IMR-90 (cell line): ENCODE measurements at regions not wholly inside any gene's neighbourhood (a gene's known extent, or its start where the extent isn't known, plus 50 kb on each side); places are given as distances from the start of the nearest gene placed in this dataset.

Source experiments
- ATAC-seq: fragments of 200-7000 bp; cut with Tn5 transposase; 2 replicates; pipeline ENCODE4 v1.9.1; 2020; ENCODE audit warnings: low read depth, mild to moderate bottlenecking, moderate library complexity
- BruUV-seq: library from RNA; stranded (reverse); fragments of 400-500 nt; replicated peaks from 2 replicates; lab custom pipeline; 2021; lab: Mats Ljungman, UMichigan
- CTCF ChIA-PET: fragments of 300-600 bp; formaldehyde crosslinking; extraction: SDS; loops from one replicate; lab custom pipeline; 2021; ENCODE audit warnings: antibody characterized with exemption; lab: Yijun Ruan, JAX
- POLR2A ChIA-PET: fragments of 300-600 bp; sonication (Branson Sonifier 250); formaldehyde crosslinking; loops from one replicate; lab custom pipeline; 2022; ENCODE audit warnings: antibody characterized with exemption; ENCODE audit not compliant: unreplicated experiment; lab: Charles Lee
- DNase-seq: peaks from one replicate; pipeline ENCODE4 v3.0.0; 2013
- H2AFZ ChIP-seq: replicated peaks from 2 replicates; pipeline ENCODE3; 2013; ENCODE audit warnings: low read length, mild to moderate bottlenecking; ENCODE audit not compliant: poor library complexity
- H2AK5ac ChIP-seq: 2 replicates; pipeline ENCODE4 v1.6.1; 2013; ENCODE audit warnings: low read depth, low read length, inconsistent platforms
- H2AK9ac ChIP-seq: replicated peaks from 2 replicates; pipeline ENCODE3; 2013; ENCODE audit warnings: mild to moderate bottlenecking, low read depth, low read length, moderate library complexity; ENCODE audit not compliant: poor library complexity
- H2BK120ac ChIP-seq: 2 replicates; pipeline ENCODE4 v1.6.1; 2013; ENCODE audit warnings: low read depth, low read length, inconsistent platforms
- H2BK15ac ChIP-seq: 3 replicates; pipeline ENCODE4 v1.6.1; 2013; ENCODE audit warnings: low read depth, low read length, inconsistent platforms
- H2BK20ac ChIP-seq: 2 replicates; pipeline ENCODE4 v1.6.1; 2013; ENCODE audit warnings: low read depth, mild to moderate bottlenecking, inconsistent platforms, low read length, moderate library complexity
- H2BK5ac ChIP-seq: 2 replicates; pipeline ENCODE4 v1.6.1; 2013; ENCODE audit warnings: mild to moderate bottlenecking, low read depth, low read length, inconsistent platforms; ENCODE audit not compliant: poor library complexity, severe bottlenecking
- H3K14ac ChIP-seq: replicated peaks from 2 replicates; pipeline ENCODE4 v1.6.1; 2013; ENCODE audit warnings: low read depth, low read length, inconsistent platforms
- H3K18ac ChIP-seq: 2 replicates; pipeline ENCODE4 v1.6.1; 2013; ENCODE audit warnings: low read depth, low read length, control low read depth
- H3K23ac ChIP-seq: 2 replicates; pipeline ENCODE4 v1.6.1; 2013; ENCODE audit warnings: low read depth, low read length, inconsistent platforms
- H3K27ac ChIP-seq: 2 replicates; pipeline ENCODE4 v1.5.1; 2013; ENCODE audit warnings: mild to moderate bottlenecking, control low read depth, low read length; ENCODE audit not compliant: insufficient read depth
- H3K27me3 ChIP-seq: 2 replicates; pipeline ENCODE4 v1.6.1; 2013; ENCODE audit warnings: low read length; ENCODE audit not compliant: control insufficient read depth, insufficient read depth
- H3K36me3 ChIP-seq: 2 replicates; pipeline ENCODE4 v1.6.1; 2013; ENCODE audit warnings: low read length, mixed read lengths; ENCODE audit not compliant: control insufficient read depth, insufficient read depth
- H3K4ac ChIP-seq: 2 replicates; pipeline ENCODE4 v1.6.1; 2013; ENCODE audit warnings: low read depth, low read length, inconsistent platforms
- H3K4me1 ChIP-seq: 2 replicates; pipeline ENCODE4 v1.6.1; 2013; ENCODE audit warnings: low read length, mixed read lengths; ENCODE audit not compliant: control insufficient read depth, insufficient read depth
- H3K4me2 ChIP-seq: 2 replicates; pipeline ENCODE4 v1.6.1; 2013; ENCODE audit warnings: low read depth, mild to moderate bottlenecking, control low read depth, low read length, moderate library complexity
- H3K4me3 ChIP-seq: 2 replicates; pipeline ENCODE4 v1.5.1; 2013; ENCODE audit warnings: low read depth, mild to moderate bottlenecking, control low read depth, low read length, moderate library complexity; ENCODE audit not compliant: insufficient read depth
- H3K56ac ChIP-seq: 2 replicates; pipeline ENCODE4 v1.6.1; 2013; ENCODE audit warnings: low read length, inconsistent platforms; ENCODE audit not compliant: insufficient read depth; ENCODE audit errors: extremely low read depth
- H3K79me1 ChIP-seq, 2 experiments: 2 replicates each; pipeline ENCODE4 v1.6.1; 2013; ENCODE audit warnings: low read length in 2 of 2, inconsistent platforms in 1 of 2, low read depth in 1 of 2
- H3K9ac ChIP-seq: 2 replicates; pipeline ENCODE4 v1.6.1; 2013; ENCODE audit warnings: low read depth, low read length, control low read depth
- H3K9me1 ChIP-seq: 2 replicates; pipeline ENCODE4 v1.6.1; 2013; ENCODE audit warnings: low read length, inconsistent platforms; ENCODE audit not compliant: insufficient read depth
- H3K9me3 ChIP-seq: 2 replicates; pipeline ENCODE4 v1.6.1; 2013; ENCODE audit warnings: low read length; ENCODE audit not compliant: control insufficient read depth, insufficient read depth
- H4K20me1 ChIP-seq: 2 replicates; pipeline ENCODE4 v1.6.1; 2013; ENCODE audit warnings: low read length, inconsistent platforms; ENCODE audit not compliant: insufficient read depth
- H4K5ac ChIP-seq: 2 replicates; pipeline ENCODE4 v1.6.1; 2013; ENCODE audit warnings: mild to moderate bottlenecking, low read depth, low read length, control low read depth
- H4K8ac ChIP-seq, 2 experiments: 2 replicates each; pipeline ENCODE4 v1.6.1; 2013; ENCODE audit warnings: low read depth in 2 of 2, low read length in 2 of 2, control low read depth in 1 of 2, inconsistent platforms in 1 of 2
- H4K91ac ChIP-seq: 2 replicates; pipeline ENCODE4 v1.6.1; 2013; ENCODE audit warnings: low read depth, low read length, inconsistent platforms; ENCODE audit not compliant: insufficient read depth
- BHLHE40 ChIP-seq: fragments of 150-350 bp; IDR thresholded peaks from 2 replicates; pipeline ENCODE4 v1.6.1; 2016; ENCODE audit warnings: mild to moderate bottlenecking, low read depth, low read length
- CHD1 ChIP-seq: IDR thresholded peaks from 2 replicates; pipeline ENCODE4 v1.6.1; 2012; ENCODE audit warnings: low read depth, low read length, improper control_type of control experiment
- ELK1 ChIP-seq: fragments of 150-350 bp; IDR thresholded peaks from 2 replicates; pipeline ENCODE4 v1.6.1; 2016; ENCODE audit warnings: low read depth, mild to moderate bottlenecking, low read length, moderate library complexity, borderline replicate concordance
- FOS ChIP-seq: fragments of 150-350 bp; IDR thresholded peaks from 2 replicates; pipeline ENCODE4 v1.6.1; 2016; ENCODE audit warnings: low read depth, low read length
- MAFK ChIP-seq: IDR thresholded peaks from 2 replicates; pipeline ENCODE4 v1.6.1; 2012; ENCODE audit warnings: low read depth, low read length, improper control_type of control experiment
- MAZ ChIP-seq: IDR thresholded peaks from 2 replicates; pipeline ENCODE4 v1.6.1; 2012; ENCODE audit warnings: low read depth, mild to moderate bottlenecking, low read length, improper control_type of control experiment, moderate library complexity, borderline replicate concordance
- MXI1 ChIP-seq: IDR thresholded peaks from 2 replicates; pipeline ENCODE4 v1.6.1; 2012; ENCODE audit warnings: low read depth, mild to moderate bottlenecking, low read length, moderate library complexity, borderline replicate concordance
- NFE2L2 ChIP-seq: fragments of 150-350 bp; IDR thresholded peaks from 2 replicates; pipeline ENCODE4 v1.6.1; 2016; ENCODE audit warnings: low read depth, mild to moderate bottlenecking, low read length
- POLR2A ChIP-seq: IDR thresholded peaks from 2 replicates; pipeline ENCODE4 v1.6.1; 2012; ENCODE audit warnings: mild to moderate bottlenecking, low read depth, low read length
- RAD21 ChIP-seq: IDR thresholded peaks from 2 replicates; pipeline ENCODE4 v1.6.1; 2012; ENCODE audit warnings: low read length, improper control_type of control experiment
- RCOR1 ChIP-seq: IDR thresholded peaks from 2 replicates; pipeline ENCODE4 v1.6.1; 2012; ENCODE audit warnings: mild to moderate bottlenecking, low read length, improper control_type of control experiment; ENCODE audit not compliant: insufficient replicate concordance
- RFX5 ChIP-seq: IDR thresholded peaks from 2 replicates; pipeline ENCODE4 v1.8.0; 2012; ENCODE audit warnings: low read depth, mild to moderate bottlenecking, low read length, moderate library complexity
- SMC3 ChIP-seq: fragments of 150-350 bp; IDR thresholded peaks from 2 replicates; pipeline ENCODE4 v1.6.1; 2016; ENCODE audit warnings: low read depth, mild to moderate bottlenecking, antibody characterized with exemption, low read length, moderate library complexity
- USF2 ChIP-seq: fragments of 150-350 bp; IDR thresholded peaks from 2 replicates; pipeline ENCODE4 v1.6.1; 2017; ENCODE audit warnings: mild to moderate bottlenecking, antibody characterized with exemption, low read length, low read depth
- WGBS, 2 experiments: methylation state at CpG; one replicate each; pipeline versions ENCODE4 v1.1.5 to v1.1.7; 2013; ENCODE audit warnings: missing lambda C conversion rate in 2 of 2; ENCODE audit not compliant: insufficient read length in 1 of 2; ENCODE audit errors: extremely low coverage in 2 of 2; 5-methylcytosine and 5-hydroxymethylcytosine counted together
- dilution Hi-C: fragments of 300-500 bp; cut with HindIII; formaldehyde crosslinking; loops from one replicate; pipeline ENCODE4 v1.14.3; 2018; ENCODE audit warnings: low sequenced_read_pairs; ENCODE audit not compliant: unreplicated experiment
- in situ Hi-C: fragments of 300-500 bp; cut with MboI; formaldehyde crosslinking; loops from 3 replicates; pipeline ENCODE4 v1.14.3; 2019; ENCODE audit warnings: low sequenced_read_pairs, inconsistent platforms, mixed read lengths
- intact Hi-C: fragments of 100-400 bp; cut with micrococcal nuclease; formaldehyde crosslinking; loops from 2 replicates; pipeline ENCODE4 v1.10.0; 2022
- TF ChIP-seq, protein P1 (sequence below): conservative IDR thresholded peaks from 2 replicates; pipeline ENCODE4 v1.5.1; 2012; ENCODE audit warnings: mild to moderate bottlenecking, low read depth, low read length, improper control_type of control experiment

GRCh38 chr5:135649435-135649834 is 70.6 kb upstream of the CXCL14 start:
- no peak for DNase-seq

More at GRCh38 chr5:135649435-135649834, 70.6 kb upstream of the CXCL14 start:
- no TSS peak for BruUV-seq
- Histone ChIP-seq H2BK20ac (no peak overlapping the region), H3K4me3 (no peak overlapping the region), H2BK5ac (no peak overlapping the region), H3K14ac (no peak overlapping the region), H2AFZ (no peak overlapping the region), H2BK120ac (no peak overlapping the region), H3K4ac (no peak overlapping the region), H3K4me1 (no peaks in the 10 kb centered on the region), H3K27me3 (no peaks in the 10 kb centered on the region), H3K4me2 (no peak overlapping the region), H3K79me1 (no peaks in the 10 kb centered on the region), H2AK5ac (no peak overlapping the region), H4K8ac (no peak overlapping the region), H4K91ac (no peak overlapping the region), H2BK15ac (no peak overlapping the region), H4K5ac (no peak overlapping the region), H3K56ac (no peak overlapping the region), H3K23ac (no peak overlapping the region), H3K9me1 (no peaks in the 10 kb centered on the region), H3K36me3 (no peaks in the 10 kb centered on the region), H4K20me1 (no peaks in the 10 kb centered on the region), H3K27ac (no peak overlapping the region), H3K9me3 (no peaks in the 10 kb centered on the region), H3K18ac (no peak overlapping the region), H3K9ac (no peak overlapping the region), H2AK9ac (no peak overlapping the region)
- TF ChIP-seq ELK1 (no peak), USF2 (no peak), FOS (no peak), SMC3 (no peak), RFX5 (no peak), NFE2L2 (no peak), RCOR1 (no peak), RAD21 (no peak), MAFK (no peak), MAZ (no peak), POLR2A (no peak), MXI1 (no peak), CHD1 (no peak), BHLHE40 (no peak)
- TF ChIP-seq, protein P1, sequence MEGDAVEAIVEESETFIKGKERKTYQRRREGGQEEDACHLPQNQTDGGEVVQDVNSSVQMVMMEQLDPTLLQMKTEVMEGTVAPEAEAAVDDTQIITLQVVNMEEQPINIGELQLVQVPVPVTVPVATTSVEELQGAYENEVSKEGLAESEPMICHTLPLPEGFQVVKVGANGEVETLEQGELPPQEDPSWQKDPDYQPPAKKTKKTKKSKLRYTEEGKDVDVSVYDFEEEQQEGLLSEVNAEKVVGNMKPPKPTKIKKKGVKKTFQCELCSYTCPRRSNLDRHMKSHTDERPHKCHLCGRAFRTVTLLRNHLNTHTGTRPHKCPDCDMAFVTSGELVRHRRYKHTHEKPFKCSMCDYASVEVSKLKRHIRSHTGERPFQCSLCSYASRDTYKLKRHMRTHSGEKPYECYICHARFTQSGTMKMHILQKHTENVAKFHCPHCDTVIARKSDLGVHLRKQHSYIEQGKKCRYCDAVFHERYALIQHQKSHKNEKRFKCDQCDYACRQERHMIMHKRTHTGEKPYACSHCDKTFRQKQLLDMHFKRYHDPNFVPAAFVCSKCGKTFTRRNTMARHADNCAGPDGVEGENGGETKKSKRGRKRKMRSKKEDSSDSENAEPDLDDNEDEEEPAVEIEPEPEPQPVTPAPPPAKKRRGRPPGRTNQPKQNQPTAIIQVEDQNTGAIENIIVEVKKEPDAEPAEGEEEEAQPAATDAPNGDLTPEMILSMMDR: no peak
- intact Hi-C loops (no loop called here), in situ Hi-C loops (no loop called here), dilution Hi-C loops (no loop called here)
- no peak for ATAC-seq
- 52% methylated on average over 3 of the region's 3 CpGs; no CpG with 5 or more reads in 1 of the 2 experiments for WGBS, 2 experiments
- POLR2A ChIA-PET: no interaction called here
- CTCF ChIA-PET: no interaction called here
